NCI-H748 (cell line): ENCODE measurements at regions not wholly inside any gene's neighbourhood (a gene's known extent, or its start where the extent isn't known, plus 50 kb on each side); places are given as distances from the start of the nearest gene placed in this dataset.

Source experiments
- DNase-seq: peaks from one replicate; lab custom pipeline; 2025; ENCODE audit not compliant: unreplicated experiment; lab: John Stamatoyannopoulos, UW

- no peak for DNase-seq
Measured at GRCh38 chr13:87078947-87079795, 592.0 kb upstream of the SLITRK5 start.

- no peak for DNase-seq
Measured at GRCh38 chr13:87080100-87080779, 590.9 kb upstream of the SLITRK5 start.

- peak; percentile 9 for DNase-seq
Measured at GRCh38 chr13:87084192-87084591, 587.0 kb upstream of the SLITRK5 start.

GRCh38 chr13:87087741-87088140, 583.4 kb upstream of the SLITRK5 start:
- DNase-seq, result no peak

- no peak for DNase-seq
Measured at GRCh38 chr13:87089391-87089790, 581.8 kb upstream of the SLITRK5 start.

GRCh38 chr13:87093399-87093798, 577.8 kb upstream of the SLITRK5 start:
- DNase-seq, result no peak

GRCh38 chr13:87094646-87095045, 576.5 kb upstream of the SLITRK5 start:
- DNase-seq, result peak; percentile 13

- DNase-seq, result no peak
Measured at GRCh38 chr13:87100431-87100830, 570.7 kb upstream of the SLITRK5 start.

GRCh38 chr13:87107651-87108050, 563.5 kb upstream of the SLITRK5 start:
- DNase-seq, result no peak

- DNase-seq, result no peak
Measured at GRCh38 chr13:87120476-87120875, 550.7 kb upstream of the SLITRK5 start.

GRCh38 chr13:87122551-87122950, 548.6 kb upstream of the SLITRK5 start:
- no peak for DNase-seq

- DNase-seq, result peak; percentile 14
Measured at GRCh38 chr13:87123987-87124784, 547.0 kb upstream of the SLITRK5 start.

GRCh38 chr13:87124785-87125074, 546.4 kb upstream of the SLITRK5 start:
- DNase-seq, result no peak

- peak; percentile 90 for DNase-seq
Measured at GRCh38 chr13:87128036-87128435, 543.1 kb upstream of the SLITRK5 start.

- no peak for DNase-seq
Measured at GRCh38 chr13:87128491-87128890, 542.7 kb upstream of the SLITRK5 start.

- no peak for DNase-seq
Measured at GRCh38 chr13:87129602-87130300, 541.4 kb upstream of the SLITRK5 start.

- DNase-seq, result peak; percentile 69
Measured at GRCh38 chr13:87130423-87130822, 540.7 kb upstream of the SLITRK5 start.

- DNase-seq, result no peak
Measured at GRCh38 chr13:87131611-87132010, 539.6 kb upstream of the SLITRK5 start.

- DNase-seq, result no peak
Measured at GRCh38 chr13:87138866-87139265, 532.3 kb upstream of the SLITRK5 start.

GRCh38 chr13:87147076-87147475, 524.1 kb upstream of the SLITRK5 start:
- DNase-seq, result no peak

GRCh38 chr13:87153371-87153770, 517.8 kb upstream of the SLITRK5 start:
- DNase-seq, result no peak
